T-helper 2 cell (primary cell): ENCODE measurements at regions not wholly inside any gene's neighbourhood (a gene's known extent, or its start where the extent isn't known, plus 50 kb on each side); places are given as distances from the start of the nearest gene placed in this dataset.
A peak's percentile ranks its signal among the peaks of the same experiment; 100 is the strongest.

Experiments
- DNase-seq, 5 experiments: peaks; one replicate each; pipeline versions ENCODE4 v3.0.0 to v3.0.0-alpha.2; 2012 to 2022

GRCh38 chr15:66906668-66907614 lies 158.5 kb upstream of the SMAD3 start:
- no peak for DNase-seq

- no peak for DNase-seq
These were observed 157.3 kb upstream of the SMAD3 start for GRCh38 chr15:66907826-66908743.

- DNase-seq, result peak in 1 of 5 experiments; percentile 56
These were observed 156.7 kb upstream of the SMAD3 start for GRCh38 chr15:66908744-66909095.

- DNase-seq, result no peak
These were observed 156.0 kb upstream of the SMAD3 start for GRCh38 chr15:66909381-66909890.

GRCh38 chr15:66911131-66911700 lies 154.2 kb upstream of the SMAD3 start:
- no peak for DNase-seq

- peak in 3 of 5 experiments; percentile 10 to 95 (median 26) for DNase-seq
These were observed 153.4 kb upstream of the SMAD3 start for GRCh38 chr15:66912001-66912400.

- no peak for DNase-seq
These were observed 153.0 kb upstream of the SMAD3 start for GRCh38 chr15:66912441-66912840.

GRCh38 chr15:66917904-66918448 lies 147.4 kb upstream of the SMAD3 start:
- no peak for DNase-seq

GRCh38 chr15:66919421-66919820 lies 146.0 kb upstream of the SMAD3 start:
- DNase-seq, result no peak

GRCh38 chr15:66921319-66921915 lies 144.0 kb upstream of the SMAD3 start:
- no peak for DNase-seq

GRCh38 chr15:66922608-66923007 lies 142.8 kb upstream of the SMAD3 start:
- DNase-seq, result no peak

GRCh38 chr15:66923438-66923881 lies 141.9 kb upstream of the SMAD3 start:
- peak in 2 of 5 experiments; percentile 24 to 54 for DNase-seq

- no peak for DNase-seq
These were observed 140.5 kb upstream of the SMAD3 start for GRCh38 chr15:66924889-66925288.

GRCh38 chr15:66925721-66926120 lies 139.7 kb upstream of the SMAD3 start:
- no peak for DNase-seq

- no peak for DNase-seq
These were observed 138.0 kb upstream of the SMAD3 start for GRCh38 chr15:66927201-66928077.

- no peak for DNase-seq
These were observed 137.3 kb upstream of the SMAD3 start for GRCh38 chr15:66928101-66928500.

- DNase-seq, result no peak
These were observed 136.6 kb upstream of the SMAD3 start for GRCh38 chr15:66928784-66929183.

GRCh38 chr15:66929843-66930402 lies 135.5 kb upstream of the SMAD3 start:
- no peak for DNase-seq

- no peak for DNase-seq
These were observed 133.4 kb upstream of the SMAD3 start for GRCh38 chr15:66931768-66932633.

- no peak for DNase-seq
These were observed 132.8 kb upstream of the SMAD3 start for GRCh38 chr15:66932634-66933024.
